ENCODE measurements at regions not wholly inside any gene's neighbourhood (a gene's known extent, or its start where the extent isn't known, plus 50 kb on each side); places are given as distances from the start of the nearest gene placed in this dataset.
"Not testable (repeated sequence)": the region's sequence is repeated elsewhere in the genome, so short reads cannot be mapped to it uniquely, and the experiment has no call there.

GRCh38 chr1:79519084-79519760 is 512.7 kb upstream of the ADGRL4 start:
- DNase-seq, result no peak

- DNase-seq, result no peak
Observed at GRCh38 chr1:79517470-79518224, 511.1 kb upstream of the ADGRL4 start.

GRCh38 chr1:79507770-79508169 is 501.2 kb upstream of the ADGRL4 start:
- DNase-seq, result no peak

GRCh38 chr1:79501153-79501552 is 494.6 kb upstream of the ADGRL4 start:
- no peak for DNase-seq

- DNase-seq, result no peak
Observed at GRCh38 chr1:79499541-79499940, 493.0 kb upstream of the ADGRL4 start.

- DNase-seq, result no peak
Observed at GRCh38 chr1:79497193-79497773, 490.8 kb upstream of the ADGRL4 start.

GRCh38 chr1:79496129-79496528 is 489.6 kb upstream of the ADGRL4 start:
- DNase-seq, result no peak

GRCh38 chr1:79493702-79494101 is 487.2 kb upstream of the ADGRL4 start:
- not testable (repeated sequence) for DNase-seq

GRCh38 chr1:79488572-79489121 is 482.1 kb upstream of the ADGRL4 start:
- DNase-seq, result not testable (repeated sequence)

- DNase-seq, result no peak
Observed at GRCh38 chr1:79478728-79479373, 472.3 kb upstream of the ADGRL4 start.

GRCh38 chr1:79478160-79478559 is 471.6 kb upstream of the ADGRL4 start:
- no peak for DNase-seq

- DNase-seq, result no peak
Observed at GRCh38 chr1:79472067-79472656, 465.6 kb upstream of the ADGRL4 start.

GRCh38 chr1:79469139-79469538 is 462.6 kb upstream of the ADGRL4 start:
- no peak for DNase-seq

GRCh38 chr1:79460773-79461436 is 454.4 kb upstream of the ADGRL4 start:
- DNase-seq, result no peak

GRCh38 chr1:79457562-79458224 is 451.2 kb upstream of the ADGRL4 start:
- DNase-seq, result no peak

GRCh38 chr1:79448426-79448825 is 441.9 kb upstream of the ADGRL4 start:
- no peak for DNase-seq

GRCh38 chr1:79441238-79441637 is 434.7 kb upstream of the ADGRL4 start:
- no peak for DNase-seq

- DNase-seq, result no peak
Observed at GRCh38 chr1:79437540-79437939, 431.0 kb upstream of the ADGRL4 start.

- no peak for DNase-seq
Observed at GRCh38 chr1:79431340-79431739, 424.8 kb upstream of the ADGRL4 start.

GRCh38 chr1:79430437-79430836 is 423.9 kb upstream of the ADGRL4 start:
- DNase-seq, result no peak

GRCh38 chr1:79422726-79423125 is 416.2 kb upstream of the ADGRL4 start:
- DNase-seq, result no peak

GRCh38 chr1:79398501-79398900 is 392.0 kb upstream of the ADGRL4 start:
- DNase-seq, result no peak
